ENCODE measurements at regions not wholly inside any gene's neighbourhood (a gene's known extent, or its start where the extent isn't known, plus 50 kb on each side); places are given as distances from the start of the nearest gene placed in this dataset.

DNA sequence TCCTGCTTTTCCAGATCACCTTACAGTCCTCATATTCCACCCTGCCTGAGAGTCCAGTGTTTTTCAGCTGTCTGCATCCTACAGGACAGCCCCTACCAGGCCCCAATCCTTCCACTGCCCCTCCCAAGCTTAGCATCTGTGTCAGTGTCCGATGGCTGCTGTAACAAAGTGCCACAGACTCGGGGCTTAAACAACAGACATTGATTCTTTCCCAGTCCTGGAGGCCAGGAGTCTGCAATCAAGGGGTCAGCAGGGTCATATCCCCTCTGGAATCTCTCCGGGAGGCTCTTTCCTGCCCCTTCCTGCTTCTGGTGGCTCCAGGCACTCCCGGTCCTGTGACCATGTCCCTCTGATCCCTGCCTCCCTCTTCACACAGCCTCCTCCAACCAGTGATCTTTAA, 396.6 kb upstream of the MAP3K7 start:
- H3K4me3 ChIP-seq = no peak overlapping the region
- H3K79me2 ChIP-seq = no peaks in the 10 kb centered on the region
- H3K27me3 ChIP-seq = no peaks in the 10 kb centered on the region
- no peak overlapping the region for H3K4me2 ChIP-seq
- no peak overlapping the region for H3K27ac ChIP-seq
- H3K9me3 ChIP-seq (ENCODE audit: low read depth) = no peaks in the 10 kb centered on the region
- H3K9me2 ChIP-seq (replicated peaks; ENCODE audit: insufficient read depth) = no peaks in the 10 kb centered on the region
- DNase-seq (ENCODE audit: low spot score) = no peak
- no peak overlapping the region for H2AFZ ChIP-seq
- TF ChIP-seq EZH2phosphoT487 (IDR thresholded peaks at IDR 0.05; ENCODE audit: low read depth, severe bottlenecking, unreplicated experiment) (no peak), EZH2 (IDR thresholded peaks at IDR 0.05; ENCODE audit: borderline replicate concordance) (no peak)
- TF ChIP-seq, protein P1, sequence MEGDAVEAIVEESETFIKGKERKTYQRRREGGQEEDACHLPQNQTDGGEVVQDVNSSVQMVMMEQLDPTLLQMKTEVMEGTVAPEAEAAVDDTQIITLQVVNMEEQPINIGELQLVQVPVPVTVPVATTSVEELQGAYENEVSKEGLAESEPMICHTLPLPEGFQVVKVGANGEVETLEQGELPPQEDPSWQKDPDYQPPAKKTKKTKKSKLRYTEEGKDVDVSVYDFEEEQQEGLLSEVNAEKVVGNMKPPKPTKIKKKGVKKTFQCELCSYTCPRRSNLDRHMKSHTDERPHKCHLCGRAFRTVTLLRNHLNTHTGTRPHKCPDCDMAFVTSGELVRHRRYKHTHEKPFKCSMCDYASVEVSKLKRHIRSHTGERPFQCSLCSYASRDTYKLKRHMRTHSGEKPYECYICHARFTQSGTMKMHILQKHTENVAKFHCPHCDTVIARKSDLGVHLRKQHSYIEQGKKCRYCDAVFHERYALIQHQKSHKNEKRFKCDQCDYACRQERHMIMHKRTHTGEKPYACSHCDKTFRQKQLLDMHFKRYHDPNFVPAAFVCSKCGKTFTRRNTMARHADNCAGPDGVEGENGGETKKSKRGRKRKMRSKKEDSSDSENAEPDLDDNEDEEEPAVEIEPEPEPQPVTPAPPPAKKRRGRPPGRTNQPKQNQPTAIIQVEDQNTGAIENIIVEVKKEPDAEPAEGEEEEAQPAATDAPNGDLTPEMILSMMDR (IDR thresholded peaks at IDR 0.05; ENCODE audit: poor library complexity) = no peak
- H3K4me1 ChIP-seq (ENCODE audit: insufficient read depth) = no peaks in the 10 kb centered on the region
- 46% methylated on average over 4 of the region's 4 CpGs for WGBS (ENCODE audit: low lambda C conversion rate, missing lambda C conversion rate)
- H3K36me3 ChIP-seq (replicated peaks; ENCODE audit: insufficient read depth, low read depth) = no peaks in the 10 kb centered on the region
- no peaks in the 10 kb centered on the region for H4K20me1 ChIP-seq (ENCODE audit: insufficient read depth, poor library complexity, severe bottlenecking)

DNA sequence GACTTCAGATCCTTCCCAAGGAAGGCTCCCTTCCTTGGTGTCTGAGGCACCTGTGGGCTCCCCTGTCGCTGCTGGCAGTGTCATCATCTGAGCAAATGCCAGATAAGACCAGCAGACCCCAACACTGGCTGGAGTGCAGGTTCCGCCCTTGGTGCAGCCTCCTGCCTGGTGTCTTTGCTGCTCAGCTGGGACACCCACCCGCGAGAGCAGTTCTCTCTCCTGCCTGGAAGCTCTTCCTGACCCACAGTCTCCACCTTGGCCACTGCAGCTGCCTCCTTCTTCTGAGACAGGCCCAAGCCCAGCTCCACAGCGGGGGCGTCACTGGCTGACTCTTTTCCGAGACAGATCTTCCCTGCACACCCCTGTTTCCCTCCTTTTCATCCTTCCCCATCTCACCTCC, 395.7 kb upstream of the MAP3K7 start:
- H3K27ac ChIP-seq = no peak overlapping the region
- no peak overlapping the region for H3K4me3 ChIP-seq
- no peak overlapping the region for H2AFZ ChIP-seq
- no peaks in the 10 kb centered on the region for H3K27me3 ChIP-seq
- no peak overlapping the region for H3K4me2 ChIP-seq
- no peaks in the 10 kb centered on the region for H3K36me3 ChIP-seq (replicated peaks; ENCODE audit: insufficient read depth, low read depth)
- no peaks in the 10 kb centered on the region for H4K20me1 ChIP-seq (ENCODE audit: insufficient read depth, poor library complexity, severe bottlenecking)
- H3K4me1 ChIP-seq (ENCODE audit: insufficient read depth) = no peaks in the 10 kb centered on the region
- H3K9me2 ChIP-seq (replicated peaks; ENCODE audit: insufficient read depth) = no peaks in the 10 kb centered on the region
- no peaks in the 10 kb centered on the region for H3K9me3 ChIP-seq (ENCODE audit: low read depth)
- no peak for DNase-seq (ENCODE audit: low spot score)
- WGBS (ENCODE audit: low lambda C conversion rate, missing lambda C conversion rate) = 97% methylated on average over 6 of the region's 7 CpGs
- no peaks in the 10 kb centered on the region for H3K79me2 ChIP-seq
- TF ChIP-seq EZH2phosphoT487 (IDR thresholded peaks at IDR 0.05; ENCODE audit: low read depth, severe bottlenecking, unreplicated experiment) = no peak
- TF ChIP-seq EZH2 (IDR thresholded peaks at IDR 0.05; ENCODE audit: borderline replicate concordance) = no peak
- TF ChIP-seq, protein P1 (IDR thresholded peaks at IDR 0.05; ENCODE audit: poor library complexity) = no peak

DNA sequence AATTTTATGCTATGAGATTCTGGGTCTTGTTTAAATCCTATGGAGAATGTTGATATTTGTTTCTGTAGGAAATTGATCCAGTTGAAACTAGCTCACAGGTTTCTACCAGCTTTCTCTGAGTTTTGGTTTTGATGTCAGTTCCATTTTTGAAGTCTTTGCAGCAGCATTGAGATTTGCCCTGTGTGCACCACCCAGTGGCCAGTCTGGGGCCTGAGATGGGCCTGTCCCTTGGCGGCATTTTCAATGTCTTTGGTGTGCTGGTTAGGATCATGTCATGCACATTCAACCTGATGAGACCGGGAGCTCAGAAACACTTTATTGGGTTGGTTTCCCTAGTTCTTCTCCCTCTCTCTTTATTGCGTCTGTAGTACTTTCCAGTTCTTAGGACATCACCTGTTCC, 395.2 kb upstream of the MAP3K7 start:
- H3K36me3 ChIP-seq (replicated peaks; ENCODE audit: insufficient read depth, low read depth) = no peaks in the 10 kb centered on the region
- no peaks in the 10 kb centered on the region for H3K9me3 ChIP-seq (ENCODE audit: low read depth)
- H3K79me2 ChIP-seq = no peaks in the 10 kb centered on the region
- H3K27ac ChIP-seq = no peak overlapping the region
- H3K27me3 ChIP-seq = no peaks in the 10 kb centered on the region
- no peaks in the 10 kb centered on the region for H4K20me1 ChIP-seq (ENCODE audit: insufficient read depth, poor library complexity, severe bottlenecking)
- no peak for DNase-seq (ENCODE audit: low spot score)
- no peak overlapping the region for H2AFZ ChIP-seq
- no peak overlapping the region for H3K4me3 ChIP-seq
- H3K9me2 ChIP-seq (replicated peaks; ENCODE audit: insufficient read depth) = no peaks in the 10 kb centered on the region
- 85% methylated on average over 3 of the region's 3 CpGs for WGBS (ENCODE audit: low lambda C conversion rate, missing lambda C conversion rate)
- H3K4me1 ChIP-seq (ENCODE audit: insufficient read depth) = no peaks in the 10 kb centered on the region
- TF ChIP-seq EZH2phosphoT487 (IDR thresholded peaks at IDR 0.05; ENCODE audit: low read depth, severe bottlenecking, unreplicated experiment) = no peak
- TF ChIP-seq, protein P1 (IDR thresholded peaks at IDR 0.05; ENCODE audit: poor library complexity) = no peak
- no peak for TF ChIP-seq EZH2 (IDR thresholded peaks at IDR 0.05; ENCODE audit: borderline replicate concordance)
- no peak overlapping the region for H3K4me2 ChIP-seq

DNA sequence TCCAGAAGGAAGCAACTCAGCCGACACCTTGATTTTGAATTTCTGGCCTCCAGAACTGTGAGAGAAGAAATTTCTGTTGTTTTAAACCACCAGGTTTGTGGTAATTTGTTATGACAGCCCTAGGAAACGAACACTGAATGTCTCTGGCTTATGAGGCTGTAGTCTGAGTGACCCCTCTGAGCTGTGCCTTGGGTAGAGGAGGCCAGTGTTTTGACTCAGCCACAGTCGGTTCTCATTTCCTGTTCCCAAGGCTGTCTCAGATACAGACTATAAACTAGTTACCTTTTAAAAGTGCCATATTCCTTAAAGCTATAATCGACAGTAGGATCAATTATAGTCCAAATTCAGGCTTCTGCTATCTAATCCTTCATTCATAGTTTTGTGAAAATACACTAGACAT, 391.2 kb upstream of the MAP3K7 start:
- no peak overlapping the region for H3K4me3 ChIP-seq

More for the DNA sequence above, 391.2 kb upstream of the MAP3K7 start:
- no peaks in the 10 kb centered on the region for H3K4me1 ChIP-seq (ENCODE audit: insufficient read depth)
- H3K36me3 ChIP-seq (replicated peaks; ENCODE audit: insufficient read depth, low read depth) = no peaks in the 10 kb centered on the region
- WGBS (ENCODE audit: low lambda C conversion rate, missing lambda C conversion rate) = 62% methylated on average over 4 of the region's 4 CpGs
- H3K9me2 ChIP-seq (replicated peaks; ENCODE audit: insufficient read depth) = no peaks in the 10 kb centered on the region
- H3K27ac ChIP-seq = no peak overlapping the region
- H3K9me3 ChIP-seq (ENCODE audit: low read depth) = no peaks in the 10 kb centered on the region
- no peaks in the 10 kb centered on the region for H3K27me3 ChIP-seq
- H3K79me2 ChIP-seq = no peaks in the 10 kb centered on the region
- H4K20me1 ChIP-seq (ENCODE audit: insufficient read depth, poor library complexity, severe bottlenecking) = no peaks in the 10 kb centered on the region
- peak overlapping the region; percentile 24 for H2AFZ ChIP-seq
- no peak overlapping the region for H3K4me2 ChIP-seq
- TF ChIP-seq EZH2phosphoT487 (IDR thresholded peaks at IDR 0.05; ENCODE audit: low read depth, severe bottlenecking, unreplicated experiment) (no peak), EZH2 (IDR thresholded peaks at IDR 0.05; ENCODE audit: borderline replicate concordance) (no peak)
- TF ChIP-seq, protein P1 (IDR thresholded peaks at IDR 0.05; ENCODE audit: poor library complexity) = no peak
- no peak for DNase-seq (ENCODE audit: low spot score)

Measured in hepatocyte (in vitro differentiated cells).